Osteocyte (in vitro differentiated cells): ENCODE measurements at regions not wholly inside any gene's neighbourhood (a gene's known extent, or its start where the extent isn't known, plus 50 kb on each side); places are given as distances from the start of the nearest gene placed in this dataset.
"Not testable (repeated sequence)": the region's sequence is repeated elsewhere in the genome, so short reads cannot be mapped to it uniquely, and the experiment has no call there.

ENCODE experiments used
- DNase-seq: peaks from one replicate; pipeline ENCODE4 v3.0.0; 2021; ENCODE audit warnings: mixed read lengths; ENCODE audit not compliant: unreplicated experiment; ENCODE audit errors: extremely low spot score
- H3K27ac Mint-ChIP-seq: one replicate; pipeline ENCODE4 v1.8.0; 2021; ENCODE audit warnings: mild to moderate bottlenecking, mixed read lengths; ENCODE audit not compliant: unreplicated experiment
- H3K27me3 Mint-ChIP-seq: one replicate; pipeline ENCODE4 v1.8.0; 2021; ENCODE audit warnings: mixed read lengths; ENCODE audit not compliant: unreplicated experiment
- H3K36me3 Mint-ChIP-seq: one replicate; pipeline ENCODE4 v1.8.0; 2021; ENCODE audit warnings: mixed read lengths; ENCODE audit not compliant: unreplicated experiment
- H3K4me1 Mint-ChIP-seq: one replicate; pipeline ENCODE4 v1.8.0; 2021; ENCODE audit warnings: mixed read lengths; ENCODE audit not compliant: unreplicated experiment
- H3K4me3 Mint-ChIP-seq: one replicate; pipeline ENCODE4 v1.8.0; 2021; ENCODE audit warnings: mild to moderate bottlenecking, moderate library complexity, mixed read lengths; ENCODE audit not compliant: unreplicated experiment
- H3K9me3 Mint-ChIP-seq: one replicate; pipeline ENCODE4 v1.8.0; 2021; ENCODE audit warnings: mixed read lengths; ENCODE audit not compliant: unreplicated experiment
- CTCF ChIP-seq: fragments of 200-600 bp; sonication (generic); IDR thresholded peaks from 2 replicates; pipeline ENCODE4 v1.5.0; 2021; ENCODE audit warnings: antibody characterized with exemption, mild to moderate bottlenecking, moderate library complexity

GRCh38 chr4:82301390-82301789 is 72.4 kb downstream of the HNRNPD start:
- H3K4me3 Mint-ChIP-seq, H3K27ac Mint-ChIP-seq, H3K4me1 Mint-ChIP-seq, DNase-seq, H3K9me3 Mint-ChIP-seq, H3K36me3 Mint-ChIP-seq: not testable (repeated sequence)
- peaks cover 12% of the 10 kb centered on the region for H3K27me3 Mint-ChIP-seq

GRCh38 chr4:82293304-82293703 is 80.5 kb downstream of the HNRNPD start:
- Mint-ChIP-seq H3K27ac (no peak overlapping the region), H3K4me1 (no peaks in the 10 kb centered on the region), H3K36me3 (no peaks in the 10 kb centered on the region), H3K9me3 (no peaks in the 10 kb centered on the region), H3K4me3 (no peak overlapping the region), H3K27me3 (peaks cover 14% of the 10 kb centered on the region)
- no peak for TF ChIP-seq CTCF
- DNase-seq, result no peak

- H3K27me3 Mint-ChIP-seq, result peaks cover 22% of the 10 kb centered on the region
- H3K4me3 Mint-ChIP-seq, result no peak overlapping the region
- DNase-seq, result no peak
- H3K4me1 Mint-ChIP-seq, result peaks cover 12% of the 10 kb centered on the region
- H3K36me3 Mint-ChIP-seq, result no peaks in the 10 kb centered on the region
- no peak overlapping the region for H3K27ac Mint-ChIP-seq
- H3K9me3 Mint-ChIP-seq, result no peaks in the 10 kb centered on the region
- no peak for TF ChIP-seq CTCF
Measured at GRCh38 chr4:82287720-82288119, 86.1 kb downstream of the HNRNPD start.

- H3K27ac Mint-ChIP-seq, result no peak overlapping the region
- H3K27me3 Mint-ChIP-seq, result peaks cover 18% of the 10 kb centered on the region
- H3K4me1 Mint-ChIP-seq, result peaks cover 12% of the 10 kb centered on the region
- no peaks in the 10 kb centered on the region for H3K36me3 Mint-ChIP-seq
- DNase-seq, result peak; percentile 100
- H3K9me3 Mint-ChIP-seq, result no peaks in the 10 kb centered on the region
- TF ChIP-seq CTCF, result peak; percentile 93
- H3K4me3 Mint-ChIP-seq, result peak overlapping the region; percentile 72
Measured at GRCh38 chr4:82284858-82285805, 88.7 kb downstream of the HNRNPD start.

GRCh38 chr4:82284475-82284857 is 89.3 kb downstream of the HNRNPD start:
- Mint-ChIP-seq H3K36me3 (no peaks in the 10 kb centered on the region), H3K9me3 (no peaks in the 10 kb centered on the region), H3K27me3 (peaks cover 18% of the 10 kb centered on the region), H3K4me3 (peak overlapping the region; percentile 72), H3K4me1 (peaks cover 12% of the 10 kb centered on the region), H3K27ac (no peak overlapping the region)
- TF ChIP-seq CTCF, result no peak
- no peak for DNase-seq
